ENCODE measurements at regions not wholly inside any gene's neighbourhood (a gene's known extent, or its start where the extent isn't known, plus 50 kb on each side); places are given as distances from the start of the nearest gene placed in this dataset.
"Not testable (repeated sequence)": the region's sequence is repeated elsewhere in the genome, so short reads cannot be mapped to it uniquely, and the experiment has no call there.

GRCh38 chr7:115649429-115649828 is 381.1 kb downstream of the TFEC start:
- peak; percentile 37 for DNase-seq (ENCODE audit: low spot score)

GRCh38 chr7:115647712-115648111 is 382.9 kb downstream of the TFEC start:
- no peak for DNase-seq (ENCODE audit: low spot score)

GRCh38 chr7:115642194-115642593 is 388.4 kb downstream of the TFEC start:
- DNase-seq (ENCODE audit: low spot score) = no peak

- DNase-seq (ENCODE audit: low spot score) = no peak
These were observed 391.7 kb downstream of the TFEC start for GRCh38 chr7:115638853-115639252.

GRCh38 chr7:115637128-115637527 is 393.4 kb downstream of the TFEC start:
- no peak for DNase-seq (ENCODE audit: low spot score)

GRCh38 chr7:115635876-115636275 is 394.7 kb downstream of the TFEC start:
- DNase-seq (ENCODE audit: low spot score) = no peak

GRCh38 chr7:115635376-115635775 is 395.2 kb downstream of the TFEC start:
- DNase-seq (ENCODE audit: low spot score) = no peak

- DNase-seq (ENCODE audit: low spot score) = peak; percentile 66
These were observed 395.9 kb downstream of the TFEC start for GRCh38 chr7:115634633-115635032.

- DNase-seq (ENCODE audit: low spot score) = no peak
These were observed 397.9 kb downstream of the TFEC start for GRCh38 chr7:115632636-115633035.

- peak; percentile 9 for DNase-seq (ENCODE audit: low spot score)
These were observed 398.8 kb downstream of the TFEC start for GRCh38 chr7:115631782-115632181.

- DNase-seq (ENCODE audit: low spot score) = no peak
These were observed 400.5 kb downstream of the TFEC start for GRCh38 chr7:115630049-115630448.

GRCh38 chr7:115618676-115619075 is 411.9 kb downstream of the TFEC start:
- no peak for DNase-seq (ENCODE audit: low spot score)

- DNase-seq (ENCODE audit: low spot score) = no peak
These were observed 416.7 kb downstream of the TFEC start for GRCh38 chr7:115613836-115614235.

GRCh38 chr7:115603416-115603815 is 427.1 kb downstream of the TFEC start:
- DNase-seq (ENCODE audit: low spot score) = no peak

- no peak for DNase-seq (ENCODE audit: low spot score)
These were observed 430.4 kb downstream of the TFEC start for GRCh38 chr7:115600207-115600606.

GRCh38 chr7:115599184-115599583 is 431.4 kb downstream of the TFEC start:
- not testable (repeated sequence) for DNase-seq (ENCODE audit: low spot score)

- not testable (repeated sequence) for DNase-seq (ENCODE audit: low spot score)
These were observed 433.3 kb downstream of the TFEC start for GRCh38 chr7:115597220-115597619.

- no peak for DNase-seq (ENCODE audit: low spot score)
These were observed 437.5 kb downstream of the TFEC start for GRCh38 chr7:115593111-115593510.

GRCh38 chr7:115585015-115585718 is 445.4 kb downstream of the TFEC start:
- DNase-seq (ENCODE audit: low spot score) = no peak

- no peak for DNase-seq (ENCODE audit: low spot score)
These were observed 447.6 kb downstream of the TFEC start for GRCh38 chr7:115582956-115583355.

- DNase-seq (ENCODE audit: low spot score) = no peak
These were observed 452.0 kb downstream of the TFEC start for GRCh38 chr7:115578576-115578975.

- DNase-seq (ENCODE audit: low spot score) = no peak
These were observed 455.8 kb downstream of the TFEC start for GRCh38 chr7:115574681-115575291.

- no peak for DNase-seq (ENCODE audit: low spot score)
These were observed 458.5 kb downstream of the TFEC start for GRCh38 chr7:115572111-115572510.

All from HT-29 (cell line).